Panc1 (cell line): ENCODE measurements at regions not wholly inside any gene's neighbourhood (a gene's known extent, or its start where the extent isn't known, plus 50 kb on each side); places are given as distances from the start of the nearest gene placed in this dataset.

Source experiments
- CTCF ChIP-seq: fragments of 450-650 bp; IDR thresholded peaks from 2 replicates; pipeline ENCODE4 v1.5.1; 2017; ENCODE audit warnings: mild to moderate bottlenecking
- POLR2AphosphoS5 ChIP-seq: IDR thresholded peaks from 2 replicates; pipeline ENCODE4 v1.6.1; 2012; ENCODE audit warnings: mild to moderate bottlenecking, low read depth, low read length, moderate library complexity
- SIN3A ChIP-seq: IDR thresholded peaks from 2 replicates; pipeline ENCODE4 v1.6.1; 2012; ENCODE audit warnings: low read depth, mild to moderate bottlenecking, low read length, moderate library complexity, borderline replicate concordance; ENCODE audit not compliant: insufficient read depth
- TCF7L2 ChIP-seq: IDR thresholded peaks from 2 replicates; pipeline ENCODE4 v1.6.1; 2011; ENCODE audit warnings: mild to moderate bottlenecking, low read depth, low read length, inconsistent platforms
- TF ChIP-seq, protein P1 (sequence below), 2 experiments: IDR thresholded peaks; 2 replicates each; pipeline ENCODE4 v1.6.1; 2011 to 2012; ENCODE audit warnings: low read depth in 2 of 2, control low read depth in 1 of 2, low read length in 1 of 2, mild to moderate bottlenecking in 1 of 2, moderate library complexity in 1 of 2; ENCODE audit not compliant: insufficient read depth in 1 of 2

DNA sequence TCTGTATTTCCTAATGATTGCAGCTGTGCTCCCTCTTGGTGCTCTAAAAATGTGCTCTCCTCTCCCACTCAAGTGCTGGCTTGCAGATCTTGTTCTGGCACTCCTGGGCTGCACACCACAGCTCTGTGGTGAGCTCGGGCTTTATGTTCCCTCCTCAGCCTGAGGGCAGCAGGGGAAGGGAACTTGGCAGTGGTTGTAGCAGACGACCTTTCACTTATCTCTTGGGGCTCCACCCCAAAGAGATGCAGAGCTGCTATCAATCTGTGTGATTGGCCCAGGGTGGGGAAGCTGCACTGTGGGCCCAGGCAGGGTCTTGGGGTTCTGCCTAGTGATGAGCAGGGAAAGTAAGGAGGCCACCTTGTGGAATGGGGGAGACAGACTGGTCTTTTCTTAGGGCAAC lies 143.5 kb upstream of the GORAB start:
- TF ChIP-seq CTCF = no peak
- TF ChIP-seq POLR2AphosphoS5 = no peak
- TF ChIP-seq TCF7L2 = no peak
- TF ChIP-seq SIN3A = no peak
- TF ChIP-seq, protein P1, sequence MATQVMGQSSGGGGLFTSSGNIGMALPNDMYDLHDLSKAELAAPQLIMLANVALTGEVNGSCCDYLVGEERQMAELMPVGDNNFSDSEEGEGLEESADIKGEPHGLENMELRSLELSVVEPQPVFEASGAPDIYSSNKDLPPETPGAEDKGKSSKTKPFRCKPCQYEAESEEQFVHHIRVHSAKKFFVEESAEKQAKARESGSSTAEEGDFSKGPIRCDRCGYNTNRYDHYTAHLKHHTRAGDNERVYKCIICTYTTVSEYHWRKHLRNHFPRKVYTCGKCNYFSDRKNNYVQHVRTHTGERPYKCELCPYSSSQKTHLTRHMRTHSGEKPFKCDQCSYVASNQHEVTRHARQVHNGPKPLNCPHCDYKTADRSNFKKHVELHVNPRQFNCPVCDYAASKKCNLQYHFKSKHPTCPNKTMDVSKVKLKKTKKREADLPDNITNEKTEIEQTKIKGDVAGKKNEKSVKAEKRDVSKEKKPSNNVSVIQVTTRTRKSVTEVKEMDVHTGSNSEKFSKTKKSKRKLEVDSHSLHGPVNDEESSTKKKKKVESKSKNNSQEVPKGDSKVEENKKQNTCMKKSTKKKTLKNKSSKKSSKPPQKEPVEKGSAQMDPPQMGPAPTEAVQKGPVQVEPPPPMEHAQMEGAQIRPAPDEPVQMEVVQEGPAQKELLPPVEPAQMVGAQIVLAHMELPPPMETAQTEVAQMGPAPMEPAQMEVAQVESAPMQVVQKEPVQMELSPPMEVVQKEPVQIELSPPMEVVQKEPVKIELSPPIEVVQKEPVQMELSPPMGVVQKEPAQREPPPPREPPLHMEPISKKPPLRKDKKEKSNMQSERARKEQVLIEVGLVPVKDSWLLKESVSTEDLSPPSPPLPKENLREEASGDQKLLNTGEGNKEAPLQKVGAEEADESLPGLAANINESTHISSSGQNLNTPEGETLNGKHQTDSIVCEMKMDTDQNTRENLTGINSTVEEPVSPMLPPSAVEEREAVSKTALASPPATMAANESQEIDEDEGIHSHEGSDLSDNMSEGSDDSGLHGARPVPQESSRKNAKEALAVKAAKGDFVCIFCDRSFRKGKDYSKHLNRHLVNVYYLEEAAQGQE (IDR thresholded peaks at IDR 0.05; ENCODE audit: insufficient read depth in 1 of 2, low read depth in 2 of 2, low read length in 1 of 2) = no peak
